ENCODE measurements at regions not wholly inside any gene's neighbourhood (a gene's known extent, or its start where the extent isn't known, plus 50 kb on each side); places are given as distances from the start of the nearest gene placed in this dataset.

GRCh38 chr21:41678924-41679318 lies 87.9 kb downstream of the RIPK4 start:
- peaks cover 41% of the 10 kb centered on the region for H3K4me1 Mint-ChIP-seq (ENCODE audit: low read depth)
- peak overlapping the region; percentile 99 for H3K27ac Mint-ChIP-seq
- DNase-seq (ENCODE audit: low spot score, unreplicated experiment), result peak; percentile 84
- TF ChIP-seq CTCF (IDR thresholded peaks at IDR 0.05; ENCODE audit: unreplicated experiment), result no peak
- H3K9me3 Mint-ChIP-seq (ENCODE audit: low read depth), result no peaks in the 10 kb centered on the region
- H3K27me3 Mint-ChIP-seq, result no peaks in the 10 kb centered on the region
- no peak overlapping the region for H3K4me3 Mint-ChIP-seq (ENCODE audit: low read depth)
- H3K36me3 Mint-ChIP-seq (ENCODE audit: insufficient read depth), result no peaks in the 10 kb centered on the region

- Mint-ChIP-seq H3K4me1 (ENCODE audit: low read depth) (peaks cover 34% of the 10 kb centered on the region), H3K9me3 (ENCODE audit: low read depth) (no peaks in the 10 kb centered on the region), H3K4me3 (ENCODE audit: low read depth) (peak overlapping the region; percentile 52), H3K27ac (peak overlapping the region; percentile 99), H3K36me3 (ENCODE audit: insufficient read depth) (no peaks in the 10 kb centered on the region), H3K27me3 (no peaks in the 10 kb centered on the region)
- peak; percentile 32 for DNase-seq (ENCODE audit: low spot score, unreplicated experiment)
- TF ChIP-seq CTCF (IDR thresholded peaks at IDR 0.05; ENCODE audit: unreplicated experiment), result no peak
Observed at GRCh38 chr21:41678016-41678923, 88.6 kb downstream of the RIPK4 start.

GRCh38 chr21:41677671-41678015 lies 89.2 kb downstream of the RIPK4 start:
- Mint-ChIP-seq H3K4me1 (ENCODE audit: low read depth) (peaks cover 30% of the 10 kb centered on the region), H3K27ac (peak overlapping the region; percentile 99), H3K36me3 (ENCODE audit: insufficient read depth) (no peaks in the 10 kb centered on the region), H3K4me3 (ENCODE audit: low read depth) (no peak overlapping the region), H3K27me3 (no peaks in the 10 kb centered on the region), H3K9me3 (ENCODE audit: low read depth) (no peaks in the 10 kb centered on the region)
- TF ChIP-seq CTCF (IDR thresholded peaks at IDR 0.05; ENCODE audit: unreplicated experiment), result no peak
- DNase-seq (ENCODE audit: low spot score, unreplicated experiment), result no peak

- peaks cover 2% of the 10 kb centered on the region for H3K27me3 Mint-ChIP-seq
- no peak for TF ChIP-seq CTCF (IDR thresholded peaks at IDR 0.05; ENCODE audit: unreplicated experiment)
- no peak for DNase-seq (ENCODE audit: low spot score, unreplicated experiment)
- no peaks in the 10 kb centered on the region for H3K9me3 Mint-ChIP-seq (ENCODE audit: low read depth)
- H3K36me3 Mint-ChIP-seq (ENCODE audit: insufficient read depth), result no peaks in the 10 kb centered on the region
- peaks cover 29% of the 10 kb centered on the region for H3K4me1 Mint-ChIP-seq (ENCODE audit: low read depth)
- no peak overlapping the region for H3K27ac Mint-ChIP-seq
- no peak overlapping the region for H3K4me3 Mint-ChIP-seq (ENCODE audit: low read depth)
Observed at GRCh38 chr21:41676198-41676597, 90.7 kb downstream of the RIPK4 start.

GRCh38 chr21:41675574-41675973 lies 91.3 kb downstream of the RIPK4 start:
- no peaks in the 10 kb centered on the region for H3K36me3 Mint-ChIP-seq (ENCODE audit: insufficient read depth)
- H3K27ac Mint-ChIP-seq, result no peak overlapping the region
- DNase-seq (ENCODE audit: low spot score, unreplicated experiment), result no peak
- peaks cover 2% of the 10 kb centered on the region for H3K27me3 Mint-ChIP-seq
- H3K4me1 Mint-ChIP-seq (ENCODE audit: low read depth), result peaks cover 25% of the 10 kb centered on the region
- no peak for TF ChIP-seq CTCF (IDR thresholded peaks at IDR 0.05; ENCODE audit: unreplicated experiment)
- H3K9me3 Mint-ChIP-seq (ENCODE audit: low read depth), result no peaks in the 10 kb centered on the region
- no peak overlapping the region for H3K4me3 Mint-ChIP-seq (ENCODE audit: low read depth)
